ENCODE measurements at regions not wholly inside any gene's neighbourhood (a gene's known extent, or its start where the extent isn't known, plus 50 kb on each side); places are given as distances from the start of the nearest gene placed in this dataset.

DNA sequence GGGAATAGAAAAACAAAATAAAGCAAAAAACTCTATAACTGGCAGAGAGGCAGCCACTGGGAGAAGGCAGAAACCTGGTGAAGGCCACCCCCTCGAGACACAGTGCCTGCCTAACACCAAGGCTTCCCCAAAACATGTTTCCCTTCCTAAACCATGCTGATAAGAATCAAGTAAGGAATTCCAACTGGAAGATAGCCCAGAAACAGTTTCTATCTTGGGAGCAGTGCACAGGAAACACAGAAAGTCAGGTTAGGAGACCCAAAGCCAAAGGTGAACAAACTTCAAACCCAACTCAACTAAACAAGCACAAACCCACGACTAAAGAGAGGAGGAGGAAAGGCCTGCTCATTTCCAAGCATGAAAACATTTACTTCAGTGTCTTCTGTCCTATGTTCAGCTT lies 433.7 kb upstream of the RGS17 start:
- no peaks in the 10 kb centered on the region for H3K4me1 ChIP-seq (ENCODE audit: control insufficient read depth in 4 of 4, insufficient read depth in 4 of 4, low read length in 3 of 4)
- no peak overlapping the region for H3K27ac ChIP-seq (ENCODE audit: low read depth in 1 of 2, low read length in 2 of 2)
- no peak for DNase-seq (ENCODE audit: low spot score)
- H3K36me3 ChIP-seq (ENCODE audit: control insufficient read depth in 4 of 4, insufficient read depth in 3 of 4, low read depth in 1 of 4, low read length in 3 of 4), result no peaks in the 10 kb centered on the region
- TF ChIP-seq RXRA (IDR thresholded peaks at IDR 0.05) (no peak), GABPA (IDR thresholded peaks at IDR 0.05 in 1 of 2, conservative IDR thresholded peaks at IDR 0.05 in 1 of 2) (no peak), SP1 (IDR thresholded peaks at IDR 0.05) (no peak), HNF4A (conservative IDR thresholded peaks at IDR 0.05) (no peak), NR2F2 (IDR thresholded peaks at IDR 0.05) (no peak), YY1 (IDR thresholded peaks at IDR 0.05) (no peak), FOXA2 (IDR thresholded peaks at IDR 0.05) (no peak), JUND (IDR thresholded peaks at IDR 0.05) (no peak)
- TF ChIP-seq, protein P1, sequence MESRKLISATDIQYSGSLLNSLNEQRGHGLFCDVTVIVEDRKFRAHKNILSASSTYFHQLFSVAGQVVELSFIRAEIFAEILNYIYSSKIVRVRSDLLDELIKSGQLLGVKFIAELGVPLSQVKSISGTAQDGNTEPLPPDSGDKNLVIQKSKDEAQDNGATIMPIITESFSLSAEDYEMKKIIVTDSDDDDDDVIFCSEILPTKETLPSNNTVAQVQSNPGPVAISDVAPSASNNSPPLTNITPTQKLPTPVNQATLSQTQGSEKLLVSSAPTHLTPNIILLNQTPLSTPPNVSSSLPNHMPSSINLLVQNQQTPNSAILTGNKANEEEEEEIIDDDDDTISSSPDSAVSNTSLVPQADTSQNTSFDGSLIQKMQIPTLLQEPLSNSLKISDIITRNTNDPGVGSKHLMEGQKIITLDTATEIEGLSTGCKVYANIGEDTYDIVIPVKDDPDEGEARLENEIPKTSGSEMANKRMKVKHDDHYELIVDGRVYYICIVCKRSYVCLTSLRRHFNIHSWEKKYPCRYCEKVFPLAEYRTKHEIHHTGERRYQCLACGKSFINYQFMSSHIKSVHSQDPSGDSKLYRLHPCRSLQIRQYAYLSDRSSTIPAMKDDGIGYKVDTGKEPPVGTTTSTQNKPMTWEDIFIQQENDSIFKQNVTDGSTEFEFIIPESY (IDR thresholded peaks at IDR 0.05), result no peak
- TF ChIP-seq, protein P2, sequence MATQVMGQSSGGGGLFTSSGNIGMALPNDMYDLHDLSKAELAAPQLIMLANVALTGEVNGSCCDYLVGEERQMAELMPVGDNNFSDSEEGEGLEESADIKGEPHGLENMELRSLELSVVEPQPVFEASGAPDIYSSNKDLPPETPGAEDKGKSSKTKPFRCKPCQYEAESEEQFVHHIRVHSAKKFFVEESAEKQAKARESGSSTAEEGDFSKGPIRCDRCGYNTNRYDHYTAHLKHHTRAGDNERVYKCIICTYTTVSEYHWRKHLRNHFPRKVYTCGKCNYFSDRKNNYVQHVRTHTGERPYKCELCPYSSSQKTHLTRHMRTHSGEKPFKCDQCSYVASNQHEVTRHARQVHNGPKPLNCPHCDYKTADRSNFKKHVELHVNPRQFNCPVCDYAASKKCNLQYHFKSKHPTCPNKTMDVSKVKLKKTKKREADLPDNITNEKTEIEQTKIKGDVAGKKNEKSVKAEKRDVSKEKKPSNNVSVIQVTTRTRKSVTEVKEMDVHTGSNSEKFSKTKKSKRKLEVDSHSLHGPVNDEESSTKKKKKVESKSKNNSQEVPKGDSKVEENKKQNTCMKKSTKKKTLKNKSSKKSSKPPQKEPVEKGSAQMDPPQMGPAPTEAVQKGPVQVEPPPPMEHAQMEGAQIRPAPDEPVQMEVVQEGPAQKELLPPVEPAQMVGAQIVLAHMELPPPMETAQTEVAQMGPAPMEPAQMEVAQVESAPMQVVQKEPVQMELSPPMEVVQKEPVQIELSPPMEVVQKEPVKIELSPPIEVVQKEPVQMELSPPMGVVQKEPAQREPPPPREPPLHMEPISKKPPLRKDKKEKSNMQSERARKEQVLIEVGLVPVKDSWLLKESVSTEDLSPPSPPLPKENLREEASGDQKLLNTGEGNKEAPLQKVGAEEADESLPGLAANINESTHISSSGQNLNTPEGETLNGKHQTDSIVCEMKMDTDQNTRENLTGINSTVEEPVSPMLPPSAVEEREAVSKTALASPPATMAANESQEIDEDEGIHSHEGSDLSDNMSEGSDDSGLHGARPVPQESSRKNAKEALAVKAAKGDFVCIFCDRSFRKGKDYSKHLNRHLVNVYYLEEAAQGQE (IDR thresholded peaks at IDR 0.05), result no peak
- H3K9ac ChIP-seq (ENCODE audit: low read depth in 1 of 2, low read length in 2 of 2), result no peak overlapping the region
- no peak overlapping the region for H3K4me3 ChIP-seq (ENCODE audit: low read depth in 1 of 3, low read length in 3 of 3)
- 29% methylated on average over 2 of the region's 2 CpGs for WGBS
- no peaks in the 10 kb centered on the region for H3K9me3 ChIP-seq (ENCODE audit: control insufficient read depth in 4 of 4, low read length in 3 of 4)
- no peaks in the 10 kb centered on the region for H3K27me3 ChIP-seq (ENCODE audit: control insufficient read depth in 4 of 4, insufficient read depth in 4 of 4, low read length in 3 of 4)

DNA sequence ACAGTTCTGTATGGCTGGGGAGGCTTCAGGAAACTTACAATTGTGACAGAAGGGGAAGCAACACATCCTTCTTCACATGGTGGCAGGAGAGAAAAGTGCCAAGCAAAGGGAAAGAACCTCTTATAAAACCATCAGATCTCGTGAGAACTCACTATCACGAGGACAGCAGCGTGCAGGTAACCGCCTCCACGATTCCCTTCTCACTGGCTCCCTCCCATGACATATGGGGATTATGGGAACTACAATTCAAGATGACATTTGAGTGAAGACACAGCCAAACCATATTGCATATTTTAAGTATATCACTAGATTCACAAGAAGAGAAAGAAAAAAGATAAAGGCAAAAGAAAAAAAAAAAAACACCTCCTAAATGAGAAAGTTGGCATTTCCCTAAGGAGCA lies 431.9 kb upstream of the RGS17 start:
- no peak for DNase-seq (ENCODE audit: low spot score)
- Histone ChIP-seq H3K4me1 (ENCODE audit: control insufficient read depth in 4 of 4, insufficient read depth in 4 of 4, low read length in 3 of 4) (no peaks in the 10 kb centered on the region), H3K27me3 (ENCODE audit: control insufficient read depth in 4 of 4, insufficient read depth in 4 of 4, low read length in 3 of 4) (no peaks in the 10 kb centered on the region), H3K4me3 (ENCODE audit: low read depth in 1 of 3, low read length in 3 of 3) (no peak overlapping the region), H3K9me3 (ENCODE audit: control insufficient read depth in 4 of 4, low read length in 3 of 4) (no peaks in the 10 kb centered on the region), H3K36me3 (ENCODE audit: control insufficient read depth in 4 of 4, insufficient read depth in 3 of 4, low read depth in 1 of 4, low read length in 3 of 4) (no peaks in the 10 kb centered on the region), H3K9ac (ENCODE audit: low read depth in 1 of 2, low read length in 2 of 2) (no peak overlapping the region), H3K27ac (ENCODE audit: low read depth in 1 of 2, low read length in 2 of 2) (no peak overlapping the region)
- no peak for TF ChIP-seq GABPA (IDR thresholded peaks at IDR 0.05 in 1 of 2, conservative IDR thresholded peaks at IDR 0.05 in 1 of 2)
- TF ChIP-seq, protein P3, sequence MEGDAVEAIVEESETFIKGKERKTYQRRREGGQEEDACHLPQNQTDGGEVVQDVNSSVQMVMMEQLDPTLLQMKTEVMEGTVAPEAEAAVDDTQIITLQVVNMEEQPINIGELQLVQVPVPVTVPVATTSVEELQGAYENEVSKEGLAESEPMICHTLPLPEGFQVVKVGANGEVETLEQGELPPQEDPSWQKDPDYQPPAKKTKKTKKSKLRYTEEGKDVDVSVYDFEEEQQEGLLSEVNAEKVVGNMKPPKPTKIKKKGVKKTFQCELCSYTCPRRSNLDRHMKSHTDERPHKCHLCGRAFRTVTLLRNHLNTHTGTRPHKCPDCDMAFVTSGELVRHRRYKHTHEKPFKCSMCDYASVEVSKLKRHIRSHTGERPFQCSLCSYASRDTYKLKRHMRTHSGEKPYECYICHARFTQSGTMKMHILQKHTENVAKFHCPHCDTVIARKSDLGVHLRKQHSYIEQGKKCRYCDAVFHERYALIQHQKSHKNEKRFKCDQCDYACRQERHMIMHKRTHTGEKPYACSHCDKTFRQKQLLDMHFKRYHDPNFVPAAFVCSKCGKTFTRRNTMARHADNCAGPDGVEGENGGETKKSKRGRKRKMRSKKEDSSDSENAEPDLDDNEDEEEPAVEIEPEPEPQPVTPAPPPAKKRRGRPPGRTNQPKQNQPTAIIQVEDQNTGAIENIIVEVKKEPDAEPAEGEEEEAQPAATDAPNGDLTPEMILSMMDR (IDR thresholded peaks at IDR 0.05; ENCODE audit: low read depth, low read length, missing input control), result no peak
- TF ChIP-seq RXRA (IDR thresholded peaks at IDR 0.05), result no peak
- TF ChIP-seq, protein P1 (IDR thresholded peaks at IDR 0.05), result no peak
- TF ChIP-seq TAF1 (conservative IDR thresholded peaks at IDR 0.05), result no peak
- no peak for TF ChIP-seq JUND (IDR thresholded peaks at IDR 0.05)
- no peak for TF ChIP-seq HNF4A (conservative IDR thresholded peaks at IDR 0.05)
- no peak for TF ChIP-seq EGR1 (IDR thresholded peaks at IDR 0.05; ENCODE audit: low read depth in 2 of 2)
- no peak for TF ChIP-seq YY1 (IDR thresholded peaks at IDR 0.05)
- TF ChIP-seq NR2F2 (IDR thresholded peaks at IDR 0.05), result no peak
- TF ChIP-seq HNF4G (IDR thresholded peaks at IDR 0.05), result no peak
- TF ChIP-seq, protein P4, sequence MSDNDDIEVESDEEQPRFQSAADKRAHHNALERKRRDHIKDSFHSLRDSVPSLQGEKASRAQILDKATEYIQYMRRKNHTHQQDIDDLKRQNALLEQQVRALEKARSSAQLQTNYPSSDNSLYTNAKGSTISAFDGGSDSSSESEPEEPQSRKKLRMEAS (IDR thresholded peaks at IDR 0.05), result no peak
- TF ChIP-seq RAD21 (IDR thresholded peaks at IDR 0.05), result no peak
- TF ChIP-seq, protein P2 (IDR thresholded peaks at IDR 0.05), result no peak
- no peak for TF ChIP-seq FOXA1 (IDR thresholded peaks at IDR 0.05)
- TF ChIP-seq SP1 (IDR thresholded peaks at IDR 0.05), result no peak
- TF ChIP-seq, protein P5, sequence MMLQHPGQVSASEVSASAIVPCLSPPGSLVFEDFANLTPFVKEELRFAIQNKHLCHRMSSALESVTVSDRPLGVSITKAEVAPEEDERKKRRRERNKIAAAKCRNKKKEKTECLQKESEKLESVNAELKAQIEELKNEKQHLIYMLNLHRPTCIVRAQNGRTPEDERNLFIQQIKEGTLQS (IDR thresholded peaks at IDR 0.05), result no peak
- TF ChIP-seq FOXA2 (IDR thresholded peaks at IDR 0.05), result no peak
- WGBS, result 89% methylated on average over 5 of the region's 5 CpGs
